GM23248 (cell line): ENCODE measurements at regions not wholly inside any gene's neighbourhood (a gene's known extent, or its start where the extent isn't known, plus 50 kb on each side); places are given as distances from the start of the nearest gene placed in this dataset.

Source experiments
- DNase-seq: peaks from one replicate; pipeline ENCODE4 v3.0.0-alpha.2; 2015
- H2AFZ ChIP-seq: fragments of 200-600 bp; sonication (generic); 2 replicates; pipeline ENCODE4 v1.6.1; 2016; ENCODE audit warnings: antibody characterized with exemption
- H3F3A ChIP-seq: fragments of 200-600 bp; sonication (generic); 2 replicates; pipeline ENCODE4 v1.6.1; 2016; ENCODE audit warnings: mild to moderate bottlenecking, antibody characterized with exemption, mixed run types; ENCODE audit not compliant: insufficient read depth
- H3K27ac ChIP-seq: fragments of 200-600 bp; sonication (generic); 2 replicates; pipeline ENCODE4 v1.5.1; 2016; ENCODE audit warnings: mild to moderate bottlenecking
- H3K27me3 ChIP-seq: fragments of 200-600 bp; sonication (generic); replicated peaks from 2 replicates; pipeline ENCODE4 v1.6.1; 2016; ENCODE audit warnings: mild to moderate bottlenecking; ENCODE audit not compliant: insufficient read depth
- H3K36me3 ChIP-seq: fragments of 200-600 bp; sonication (generic); 2 replicates; pipeline ENCODE4 v1.6.1; 2016; ENCODE audit warnings: low read depth, mild to moderate bottlenecking
- H3K4me1 ChIP-seq: fragments of 200-600 bp; sonication (generic); 2 replicates; pipeline ENCODE4 v1.6.1; 2016; ENCODE audit warnings: mild to moderate bottlenecking; ENCODE audit not compliant: insufficient read depth
- H3K4me2 ChIP-seq: fragments of 200-600 bp; sonication (generic); one replicate; pipeline ENCODE4 v1.6.1; 2016; ENCODE audit warnings: mild to moderate bottlenecking; ENCODE audit not compliant: unreplicated experiment
- H3K4me3 ChIP-seq: fragments of 200-600 bp; sonication (generic); 2 replicates; pipeline ENCODE4 v1.5.1; 2016; ENCODE audit warnings: mild to moderate bottlenecking
- H3K79me2 ChIP-seq: fragments of 200-600 bp; sonication (generic); 2 replicates; pipeline ENCODE4 v1.6.1; 2016; ENCODE audit warnings: mild to moderate bottlenecking; ENCODE audit not compliant: insufficient read depth
- H3K9ac ChIP-seq: fragments of 200-600 bp; sonication (generic); 2 replicates; pipeline ENCODE4 v1.6.1; 2016; ENCODE audit warnings: mild to moderate bottlenecking
- H3K9me2 ChIP-seq: fragments of 200-600 bp; sonication (generic); 2 replicates; pipeline ENCODE4 v1.6.1; 2016; ENCODE audit warnings: mixed run types, mild to moderate bottlenecking, moderate library complexity; ENCODE audit not compliant: insufficient read depth
- H3K9me3 ChIP-seq: fragments of 200-600 bp; sonication (generic); one replicate; pipeline ENCODE4 v1.6.1; 2017; ENCODE audit warnings: low read depth
- H4K20me1 ChIP-seq: fragments of 200-600 bp; sonication (generic); 2 replicates; pipeline ENCODE4 v1.6.0; 2016; ENCODE audit not compliant: insufficient read depth
- EZH2 ChIP-seq: fragments of 200-600 bp; sonication (generic); IDR thresholded peaks from 2 replicates; pipeline ENCODE4 v1.6.1; 2018; ENCODE audit warnings: antibody characterized with exemption, mild to moderate bottlenecking; ENCODE audit not compliant: insufficient read depth, poor library complexity, severe bottlenecking
- EZH2phosphoT487 ChIP-seq: fragments of 200-600 bp; sonication (generic); IDR thresholded peaks from 2 replicates; pipeline ENCODE4 v1.6.1; 2018; ENCODE audit warnings: antibody characterized with exemption, moderate library complexity, mild to moderate bottlenecking, low read depth; ENCODE audit not compliant: insufficient read depth
- WGBS, 2 experiments: methylation state at CpG; one replicate each; pipeline ENCODE4 v1.1.6; 2015 to 2017; ENCODE audit warnings: low lambda C conversion rate in 2 of 2, low coverage in 1 of 2; ENCODE audit errors: missing lambda C conversion rate in 2 of 2; 5-methylcytosine and 5-hydroxymethylcytosine counted together
- in situ Hi-C: fragments of 300-500 bp; cut with MboI; formaldehyde crosslinking; loops from 2 replicates; pipeline ENCODE4 v1.15.0; 2020

DNA sequence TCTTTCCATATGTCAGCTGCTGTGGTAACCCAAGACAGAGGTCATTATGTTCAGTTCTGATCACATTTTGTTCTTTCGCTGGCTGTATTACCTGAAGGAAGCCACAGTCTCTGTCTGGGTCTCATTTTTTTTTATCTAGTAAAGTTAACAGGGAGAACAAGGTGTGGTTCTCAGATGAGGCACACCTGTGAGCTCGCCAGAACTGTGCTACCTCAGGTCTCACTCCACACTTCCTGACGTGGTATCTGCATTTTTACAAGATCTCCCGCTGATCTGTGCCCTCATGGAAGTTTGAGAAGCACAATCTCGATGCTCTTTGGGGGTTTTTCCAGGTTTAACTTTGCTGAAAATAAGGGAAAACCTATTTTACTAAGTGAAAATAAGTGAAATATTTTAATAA, 169.5 kb upstream of the CENPW start:
- TF ChIP-seq EZH2 (no peak), EZH2phosphoT487 (no peak)
- 66 to 67% methylated on average over 5 of the region's 5 CpGs for WGBS, 2 experiments
- H3K4me3 ChIP-seq = no peak overlapping the region

DNA sequence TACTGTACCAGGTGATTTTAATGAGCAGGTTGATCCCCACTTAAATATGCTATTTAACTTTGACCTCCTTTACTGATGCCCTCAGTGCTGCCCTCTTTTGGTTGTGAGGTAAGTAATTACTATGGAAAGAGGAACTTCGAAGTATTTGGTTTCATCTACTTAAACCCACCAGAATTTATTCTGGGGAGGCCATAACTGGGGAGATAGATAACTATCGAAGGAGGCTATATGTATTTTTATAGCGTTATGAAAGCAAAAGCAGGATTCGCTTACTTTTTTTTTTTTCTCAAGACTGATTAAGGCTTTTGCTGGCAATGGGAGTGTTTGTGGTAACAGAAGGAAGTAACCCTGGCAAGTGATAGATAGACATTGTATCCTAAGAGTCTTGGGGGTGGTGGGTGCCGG, 168.9 kb upstream of the CENPW start:
- TF ChIP-seq EZH2 = no peak
- TF ChIP-seq EZH2phosphoT487 = no peak
- peak; percentile 59 for DNase-seq
- H3K27ac ChIP-seq = no peak overlapping the region
- no peaks in the 10 kb centered on the region for H3F3A ChIP-seq
- no peak overlapping the region for H3K4me3 ChIP-seq
- no peaks in the 10 kb centered on the region for H3K9me3 ChIP-seq
- no peaks in the 10 kb centered on the region for H3K4me1 ChIP-seq
- no peak overlapping the region for H2AFZ ChIP-seq
- in situ Hi-C loops = no loop called here
- H3K9me2 ChIP-seq = no peaks in the 10 kb centered on the region
- 18 to 27% methylated on average over 5 of the region's 5 CpGs for WGBS, 2 experiments
- H3K4me2 ChIP-seq = no peak overlapping the region
- H3K27me3 ChIP-seq = no peaks in the 10 kb centered on the region
- no peak overlapping the region for H3K9ac ChIP-seq
- H3K79me2 ChIP-seq = no peaks in the 10 kb centered on the region
- no peaks in the 10 kb centered on the region for H3K36me3 ChIP-seq
- H4K20me1 ChIP-seq = no peaks in the 10 kb centered on the region

More for the DNA sequence above, 169.5 kb upstream of the CENPW start:
- Histone ChIP-seq H3K27me3 (no peaks in the 10 kb centered on the region), H3K9me2 (no peaks in the 10 kb centered on the region), H3K36me3 (no peaks in the 10 kb centered on the region), H3F3A (no peaks in the 10 kb centered on the region), H3K9ac (no peak overlapping the region), H2AFZ (no peak overlapping the region), H3K9me3 (no peaks in the 10 kb centered on the region), H3K79me2 (no peaks in the 10 kb centered on the region), H3K4me2 (no peak overlapping the region), H3K4me1 (no peaks in the 10 kb centered on the region), H4K20me1 (no peaks in the 10 kb centered on the region), H3K27ac (no peak overlapping the region)
- in situ Hi-C loops = no loop called here
- no peak for DNase-seq

DNA sequence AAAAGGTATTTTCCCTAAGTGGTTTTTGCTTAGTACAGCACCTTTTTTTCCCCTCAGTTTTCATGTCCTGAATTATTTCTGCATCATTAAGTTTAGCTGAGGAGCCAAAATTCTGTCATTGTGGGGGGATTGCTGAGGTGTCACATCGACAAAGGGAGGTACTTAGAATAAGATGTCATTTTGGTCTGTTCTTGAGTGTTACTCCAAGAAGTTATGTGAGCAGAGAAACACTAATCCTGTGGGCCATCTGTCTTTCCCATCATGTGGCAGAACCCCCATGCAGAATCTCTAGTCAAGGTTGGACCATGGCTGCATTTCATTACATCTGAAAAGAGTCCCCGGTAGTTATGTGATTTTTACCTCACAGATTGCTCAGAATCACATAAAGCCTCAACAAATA, 167.8 kb upstream of the CENPW start:
- TF ChIP-seq EZH2 = no peak
- TF ChIP-seq EZH2phosphoT487 = no peak
- H3K9ac ChIP-seq = no peak overlapping the region
- 84 to 90% methylated on average over 2 of the region's 2 CpGs for WGBS, 2 experiments
- no peak overlapping the region for H3K4me2 ChIP-seq
- no peaks in the 10 kb centered on the region for H3K9me2 ChIP-seq
- no peak for DNase-seq
- H3K36me3 ChIP-seq = no peaks in the 10 kb centered on the region
- no peaks in the 10 kb centered on the region for H3K9me3 ChIP-seq
- in situ Hi-C loops = no loop called here
- H4K20me1 ChIP-seq = no peaks in the 10 kb centered on the region
- H3K4me3 ChIP-seq = no peak overlapping the region
- H3K79me2 ChIP-seq = no peaks in the 10 kb centered on the region
- no peaks in the 10 kb centered on the region for H3F3A ChIP-seq
- H3K27ac ChIP-seq = no peak overlapping the region
- no peak overlapping the region for H2AFZ ChIP-seq
- H3K4me1 ChIP-seq = no peaks in the 10 kb centered on the region
- H3K27me3 ChIP-seq = no peaks in the 10 kb centered on the region

DNA sequence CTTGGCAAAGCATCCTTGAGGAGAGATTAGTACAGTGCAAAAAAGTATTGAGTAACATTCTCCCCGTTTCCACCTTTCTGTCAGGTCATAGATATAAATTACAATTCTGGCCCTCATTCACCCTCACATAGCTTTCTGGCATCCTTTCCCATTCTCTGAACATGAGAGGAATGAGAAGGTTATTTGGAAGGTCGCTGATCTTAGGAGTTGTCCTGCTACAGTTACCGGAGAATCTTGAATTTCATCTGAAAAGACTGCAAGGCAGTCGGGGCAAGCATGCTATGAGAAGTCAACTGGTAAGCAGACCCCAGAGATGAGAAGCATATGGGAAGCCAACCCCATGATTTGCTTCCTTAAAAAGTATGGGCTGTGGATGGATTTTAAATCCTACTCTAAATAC, 166.7 kb upstream of the CENPW start:
- Histone ChIP-seq H3K4me1 (no peaks in the 10 kb centered on the region), H2AFZ (no peak overlapping the region), H3K36me3 (no peaks in the 10 kb centered on the region), H3K4me2 (no peak overlapping the region), H3K9ac (no peak overlapping the region), H3K27me3 (no peaks in the 10 kb centered on the region), H3K4me3 (no peak overlapping the region), H3K9me2 (no peaks in the 10 kb centered on the region), H3K9me3 (no peaks in the 10 kb centered on the region), H3F3A (no peaks in the 10 kb centered on the region), H3K27ac (no peak overlapping the region), H3K79me2 (no peaks in the 10 kb centered on the region), H4K20me1 (no peaks in the 10 kb centered on the region)
- 82 to 84% methylated on average over 4 of the region's 4 CpGs for WGBS, 2 experiments
- TF ChIP-seq EZH2phosphoT487 (no peak), EZH2 (no peak)
- no peak for DNase-seq
- in situ Hi-C loops = no loop called here

GRCh38 chr6:126174697-126175096, 165.2 kb upstream of the CENPW start:
- Histone ChIP-seq H4K20me1 (no peaks in the 10 kb centered on the region), H3K4me3 (no peak overlapping the region), H3K36me3 (no peaks in the 10 kb centered on the region), H2AFZ (no peak overlapping the region), H3K9ac (no peak overlapping the region), H3K9me2 (no peaks in the 10 kb centered on the region), H3K27ac (no peak overlapping the region), H3K79me2 (no peaks in the 10 kb centered on the region), H3K4me1 (no peaks in the 10 kb centered on the region), H3K4me2 (no peak overlapping the region), H3K9me3 (no peaks in the 10 kb centered on the region), H3K27me3 (0 out of 2 replicates have a peak, but pooled peaks cover 10% of the 10 kb centered on the region), H3F3A (no peaks in the 10 kb centered on the region)
- DNase-seq = no peak
- TF ChIP-seq EZH2 = no peak
- TF ChIP-seq EZH2phosphoT487 = no peak
- in situ Hi-C loops = no loop called here
- 97 to 100% methylated on average over 1 of the region's 1 CpG for WGBS, 2 experiments
